DND-41 (cell line): ENCODE measurements at regions not wholly inside any gene's neighbourhood (a gene's known extent, or its start where the extent isn't known, plus 50 kb on each side); places are given as distances from the start of the nearest gene placed in this dataset.

Experiments used
- EZH2 ChIP-seq: IDR thresholded peaks from 3 replicates; pipeline ENCODE4 v1.6.1; 2012; ENCODE audit warnings: borderline replicate concordance, low read depth, mild to moderate bottlenecking, moderate library complexity, low read length, inconsistent platforms; ENCODE audit not compliant: severe bottlenecking
- TF ChIP-seq, protein P1 (sequence below): IDR thresholded peaks from 2 replicates; pipeline ENCODE4 v1.5.1; 2012; ENCODE audit warnings: borderline replicate concordance, low read length, moderate library complexity, mild to moderate bottlenecking; ENCODE audit not compliant: poor library complexity, severe bottlenecking; ENCODE audit errors: extremely low read depth

DNA sequence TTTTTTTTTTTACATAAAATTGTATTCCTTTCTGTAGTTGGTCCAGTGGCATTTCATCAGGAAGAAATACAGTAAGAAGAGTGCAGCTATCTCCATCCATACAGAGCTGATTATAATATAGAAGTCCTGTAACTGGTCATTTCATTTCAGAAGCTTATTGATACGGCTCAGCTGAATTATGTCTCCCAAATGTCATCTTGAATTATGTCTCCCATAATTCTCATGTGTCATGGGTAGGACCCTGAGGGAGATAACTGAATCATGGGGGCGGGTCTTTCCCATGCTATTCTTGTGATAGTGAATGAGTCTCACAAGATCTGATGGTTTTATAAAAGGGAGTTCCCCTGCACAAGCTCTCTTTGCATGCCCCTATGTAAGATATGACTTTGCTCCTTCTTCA lies 492.9 kb downstream of the CHSY3 start:
- TF ChIP-seq, protein P1, sequence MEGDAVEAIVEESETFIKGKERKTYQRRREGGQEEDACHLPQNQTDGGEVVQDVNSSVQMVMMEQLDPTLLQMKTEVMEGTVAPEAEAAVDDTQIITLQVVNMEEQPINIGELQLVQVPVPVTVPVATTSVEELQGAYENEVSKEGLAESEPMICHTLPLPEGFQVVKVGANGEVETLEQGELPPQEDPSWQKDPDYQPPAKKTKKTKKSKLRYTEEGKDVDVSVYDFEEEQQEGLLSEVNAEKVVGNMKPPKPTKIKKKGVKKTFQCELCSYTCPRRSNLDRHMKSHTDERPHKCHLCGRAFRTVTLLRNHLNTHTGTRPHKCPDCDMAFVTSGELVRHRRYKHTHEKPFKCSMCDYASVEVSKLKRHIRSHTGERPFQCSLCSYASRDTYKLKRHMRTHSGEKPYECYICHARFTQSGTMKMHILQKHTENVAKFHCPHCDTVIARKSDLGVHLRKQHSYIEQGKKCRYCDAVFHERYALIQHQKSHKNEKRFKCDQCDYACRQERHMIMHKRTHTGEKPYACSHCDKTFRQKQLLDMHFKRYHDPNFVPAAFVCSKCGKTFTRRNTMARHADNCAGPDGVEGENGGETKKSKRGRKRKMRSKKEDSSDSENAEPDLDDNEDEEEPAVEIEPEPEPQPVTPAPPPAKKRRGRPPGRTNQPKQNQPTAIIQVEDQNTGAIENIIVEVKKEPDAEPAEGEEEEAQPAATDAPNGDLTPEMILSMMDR: no peak
- TF ChIP-seq EZH2: no peak
